Smooth muscle cell (in vitro differentiated cells): ENCODE measurements at regions not wholly inside any gene's neighbourhood (a gene's known extent, or its start where the extent isn't known, plus 50 kb on each side); places are given as distances from the start of the nearest gene placed in this dataset.
"Not testable (repeated sequence)": the region's sequence is repeated elsewhere in the genome, so short reads cannot be mapped to it uniquely, and the experiment has no call there.

ENCODE experiments used
- DNase-seq: peaks from one replicate; lab custom pipeline; 2025; ENCODE audit not compliant: unreplicated experiment; lab: John Stamatoyannopoulos, UW
- H2AFZ ChIP-seq: fragments of 200-600 bp; sonication (generic); 2 replicates; pipeline ENCODE4 v1.6.0; 2016; ENCODE audit warnings: antibody characterized with exemption, low read depth, mild to moderate bottlenecking
- H3F3A ChIP-seq: fragments of 200-600 bp; sonication (generic); 2 replicates; pipeline ENCODE4 v1.6.0; 2017; ENCODE audit warnings: antibody characterized with exemption, low read depth
- H3K27ac ChIP-seq: fragments of 200-600 bp; sonication (generic); 2 replicates; pipeline ENCODE4 v1.5.1; 2016; ENCODE audit warnings: low read depth, mild to moderate bottlenecking
- H3K27me3 ChIP-seq: fragments of 200-600 bp; sonication (generic); 2 replicates; pipeline ENCODE4 v1.6.1; 2016; ENCODE audit warnings: low read depth, mild to moderate bottlenecking
- H3K36me3 ChIP-seq: fragments of 200-600 bp; sonication (generic); 2 replicates; pipeline ENCODE4 v1.5.1; 2016; ENCODE audit warnings: low read depth
- H3K4me1 ChIP-seq: fragments of 200-600 bp; sonication (generic); 2 replicates; pipeline ENCODE4 v1.5.1; 2016; ENCODE audit warnings: low read depth
- H3K4me2 ChIP-seq: fragments of 200-600 bp; sonication (generic); 2 replicates; pipeline ENCODE4 v1.6.0; 2016; ENCODE audit warnings: mild to moderate bottlenecking
- H3K4me3 ChIP-seq: fragments of 200-600 bp; sonication (generic); 2 replicates; pipeline ENCODE4 v1.5.1; 2016; ENCODE audit warnings: mild to moderate bottlenecking
- H3K79me2 ChIP-seq: fragments of 200-600 bp; sonication (generic); 2 replicates; pipeline ENCODE4 v1.6.0; 2016; ENCODE audit warnings: low read depth, mild to moderate bottlenecking
- H3K9ac ChIP-seq: fragments of 200-600 bp; sonication (generic); 2 replicates; pipeline ENCODE4 v1.6.0; 2016; ENCODE audit warnings: low read depth
- H3K9me3 ChIP-seq: fragments of 200-600 bp; sonication (generic); replicated peaks from 2 replicates; pipeline ENCODE4 v1.5.1; 2016; ENCODE audit warnings: low read depth
- H4K20me1 ChIP-seq: fragments of 200-600 bp; sonication (generic); 2 replicates; pipeline ENCODE4 v1.6.0; 2016; ENCODE audit warnings: low read depth
- WGBS: methylation state at CpG from one replicate; pipeline ENCODE4 v1.1.7; 2016; ENCODE audit warnings: low lambda C conversion rate; 5-methylcytosine and 5-hydroxymethylcytosine counted together
- TF ChIP-seq, protein P1 (sequence below): fragments of 200-600 bp; sonication (generic); IDR thresholded peaks from 2 replicates; pipeline ENCODE4 v1.5.1; 2017; ENCODE audit warnings: borderline replicate concordance, mild to moderate bottlenecking, antibody characterized with exemption; ENCODE audit not compliant: insufficient read depth, poor library complexity, severe bottlenecking

GRCh38 chr9:85331626-85332025 lies 410.1 kb downstream of the AGTPBP1 start:
- 26% methylated on average over 1 of the region's 1 CpG for WGBS
- H3K27ac ChIP-seq, result no peak overlapping the region
- no peaks in the 10 kb centered on the region for H3K9me3 ChIP-seq
- H3K4me3 ChIP-seq, result no peak overlapping the region
- H3K4me2 ChIP-seq, result no peak overlapping the region
- H3K9ac ChIP-seq, result no peak overlapping the region
- no peaks in the 10 kb centered on the region for H4K20me1 ChIP-seq
- no peak for DNase-seq
- no peak overlapping the region for H2AFZ ChIP-seq
- no peaks in the 10 kb centered on the region for H3K79me2 ChIP-seq
- TF ChIP-seq, protein P1, sequence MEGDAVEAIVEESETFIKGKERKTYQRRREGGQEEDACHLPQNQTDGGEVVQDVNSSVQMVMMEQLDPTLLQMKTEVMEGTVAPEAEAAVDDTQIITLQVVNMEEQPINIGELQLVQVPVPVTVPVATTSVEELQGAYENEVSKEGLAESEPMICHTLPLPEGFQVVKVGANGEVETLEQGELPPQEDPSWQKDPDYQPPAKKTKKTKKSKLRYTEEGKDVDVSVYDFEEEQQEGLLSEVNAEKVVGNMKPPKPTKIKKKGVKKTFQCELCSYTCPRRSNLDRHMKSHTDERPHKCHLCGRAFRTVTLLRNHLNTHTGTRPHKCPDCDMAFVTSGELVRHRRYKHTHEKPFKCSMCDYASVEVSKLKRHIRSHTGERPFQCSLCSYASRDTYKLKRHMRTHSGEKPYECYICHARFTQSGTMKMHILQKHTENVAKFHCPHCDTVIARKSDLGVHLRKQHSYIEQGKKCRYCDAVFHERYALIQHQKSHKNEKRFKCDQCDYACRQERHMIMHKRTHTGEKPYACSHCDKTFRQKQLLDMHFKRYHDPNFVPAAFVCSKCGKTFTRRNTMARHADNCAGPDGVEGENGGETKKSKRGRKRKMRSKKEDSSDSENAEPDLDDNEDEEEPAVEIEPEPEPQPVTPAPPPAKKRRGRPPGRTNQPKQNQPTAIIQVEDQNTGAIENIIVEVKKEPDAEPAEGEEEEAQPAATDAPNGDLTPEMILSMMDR, result no peak
- no peaks in the 10 kb centered on the region for H3K36me3 ChIP-seq
- peaks cover 8% of the 10 kb centered on the region for H3K27me3 ChIP-seq
- no peaks in the 10 kb centered on the region for H3K4me1 ChIP-seq
- H3F3A ChIP-seq, result no peaks in the 10 kb centered on the region

- TF ChIP-seq, protein P1, result no peak
- Histone ChIP-seq H3F3A (no peaks in the 10 kb centered on the region), H4K20me1 (no peaks in the 10 kb centered on the region), H3K4me1 (no peaks in the 10 kb centered on the region), H3K27ac (no peak overlapping the region), H3K27me3 (no peaks in the 10 kb centered on the region), H3K36me3 (no peaks in the 10 kb centered on the region), H3K9me3 (no peaks in the 10 kb centered on the region), H3K9ac (no peak overlapping the region), H2AFZ (no peak overlapping the region), H3K4me2 (no peak overlapping the region), H3K4me3 (no peak overlapping the region), H3K79me2 (no peaks in the 10 kb centered on the region)
- DNase-seq, result no peak
- 90% methylated on average over 4 of the region's 4 CpGs for WGBS
These were observed 419.2 kb downstream of the AGTPBP1 start for GRCh38 chr9:85322592-85322991.

DNA sequence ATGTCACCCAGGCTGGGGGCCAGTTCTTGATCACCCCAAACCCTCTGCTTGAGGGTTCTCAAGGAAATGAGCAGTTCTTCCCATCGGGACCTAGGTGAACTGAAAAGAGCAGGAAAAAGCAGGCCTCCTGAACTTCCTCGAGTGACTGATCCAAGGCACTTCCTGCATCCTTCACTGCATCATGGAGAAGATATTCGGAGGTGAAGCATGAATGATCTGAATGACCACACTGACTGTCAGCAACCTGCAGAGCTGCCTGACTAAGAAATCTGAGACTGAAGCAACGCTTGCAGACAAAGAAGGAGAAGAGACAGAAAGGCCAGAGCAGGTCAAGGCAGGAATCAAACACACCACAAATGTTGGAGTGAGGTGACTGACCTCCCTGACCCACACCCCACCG lies 420.2 kb downstream of the AGTPBP1 start:
- Histone ChIP-seq H4K20me1 (no peaks in the 10 kb centered on the region), H3K79me2 (no peaks in the 10 kb centered on the region), H3F3A (no peaks in the 10 kb centered on the region), H3K27me3 (no peaks in the 10 kb centered on the region), H3K4me1 (no peaks in the 10 kb centered on the region), H3K27ac (no peak overlapping the region), H2AFZ (no peak overlapping the region), H3K4me2 (no peak overlapping the region), H3K4me3 (no peak overlapping the region), H3K9me3 (no peaks in the 10 kb centered on the region), H3K36me3 (no peaks in the 10 kb centered on the region), H3K9ac (no peak overlapping the region)
- 92% methylated on average over 5 of the region's 5 CpGs for WGBS
- TF ChIP-seq, protein P1, result no peak
- no peak for DNase-seq

- H3K79me2 ChIP-seq, result no peaks in the 10 kb centered on the region
- H2AFZ ChIP-seq, result no peak overlapping the region
- H3K9ac ChIP-seq, result no peak overlapping the region
- no peaks in the 10 kb centered on the region for H3F3A ChIP-seq
- no peak overlapping the region for H3K4me2 ChIP-seq
- TF ChIP-seq, protein P1, result no peak
- H3K9me3 ChIP-seq, result no peaks in the 10 kb centered on the region
- H3K36me3 ChIP-seq, result no peaks in the 10 kb centered on the region
- no peaks in the 10 kb centered on the region for H3K27me3 ChIP-seq
- no peak for DNase-seq
- no peaks in the 10 kb centered on the region for H4K20me1 ChIP-seq
- H3K27ac ChIP-seq, result no peak overlapping the region
- H3K4me3 ChIP-seq, result no peak overlapping the region
- H3K4me1 ChIP-seq, result no peaks in the 10 kb centered on the region
- 69% methylated on average over 2 of the region's 2 CpGs for WGBS
These were observed 421.7 kb downstream of the AGTPBP1 start for GRCh38 chr9:85319936-85320656.

- not testable (repeated sequence) for DNase-seq, H3K4me2 ChIP-seq, H3K79me2 ChIP-seq, H3K27ac ChIP-seq, H3K4me1 ChIP-seq, H3K9me3 ChIP-seq, H3K27me3 ChIP-seq, H3K36me3 ChIP-seq, H3K4me3 ChIP-seq, H3K9ac ChIP-seq, H4K20me1 ChIP-seq, H2AFZ ChIP-seq, H3F3A ChIP-seq
- WGBS, result 85% methylated on average over 2 of the region's 2 CpGs
These were observed 426.2 kb downstream of the AGTPBP1 start for GRCh38 chr9:85315535-85315934.
